ENCODE measurements at regions not wholly inside any gene's neighbourhood (a gene's known extent, or its start where the extent isn't known, plus 50 kb on each side); places are given as distances from the start of the nearest gene placed in this dataset.

- no peak for TF ChIP-seq POLR2AphosphoS5 (IDR thresholded peaks at IDR 0.05; ENCODE audit: low read depth, low read length)
- TF ChIP-seq POLR2A (IDR thresholded peaks at IDR 0.05; ENCODE audit: low read depth, low read length): no peak
These were observed 226.2 kb downstream of the KIF4B start for GRCh38 chr5:155239803-155240202.

All from GM12892 (cell line).